K562 (cell line): ENCODE measurements at regions not wholly inside any gene's neighbourhood (a gene's known extent, or its start where the extent isn't known, plus 50 kb on each side); places are given as distances from the start of the nearest gene placed in this dataset.
"Not testable (repeated sequence)": the region's sequence is repeated elsewhere in the genome, so short reads cannot be mapped to it uniquely, and the experiment has no call there.

ENCODE experiments used
- ATAC-seq: fragments of 200-7000 bp; cut with Tn5 transposase; 3 replicates; pipeline ENCODE4 v1.9.1; 2020; ENCODE audit warnings: moderate library complexity
- BruUV-seq: library from RNA; stranded (reverse); fragments of 400-500 nt; replicated peaks from 2 replicates; lab custom pipeline; 2021; lab: Mats Ljungman, UMichigan
- CTCF ChIA-PET: fragments of 300-600 bp; formaldehyde crosslinking; extraction: SDS; loops from one replicate; lab custom pipeline; 2021; ENCODE audit warnings: low intra/inter-chr PET ratio; lab: Yijun Ruan, JAX
- POLR2A ChIA-PET: fragments of 300-600, 350-650 bp; sonication (Branson Sonifier 250); formaldehyde crosslinking; extraction: SDS; loops from one replicate; lab custom pipeline; 2021; ENCODE audit warnings: antibody characterized with exemption, inconsistent platforms; lab: Yijun Ruan, JAX
- DNase-seq, 4 experiments: peaks; one replicate each; pipeline versions ENCODE4 v3.0.0 to v3.0.0-alpha.2; 2011 to 2018; ENCODE audit warnings: low spot score in 3 of 4, mixed read lengths in 3 of 4; ENCODE audit errors: extremely low read depth in 1 of 4
- FAIRE-seq: peaks from 2 replicates; lab custom pipeline; 2011; peaks lifted over from hg19 to GRCh38; lab: Jason Lieb, UNC
- H2AFZ ChIP-seq: 2 replicates; pipeline ENCODE4 v1.6.0; 2011; ENCODE audit warnings: low read depth, low read length, control low read depth, inconsistent platforms
- H3K27ac ChIP-seq: fragments of 200-600 bp; 3 replicates; pipeline ENCODE4 v1.8.0; 2011; ENCODE audit warnings: low read depth, mild to moderate bottlenecking, control low read depth, inconsistent platforms, low read length, moderate library complexity, mixed read lengths; ENCODE audit errors: extremely low read depth
- H3K27me3 ChIP-seq, 2 experiments: fragments of 300-600 bp in 1 of 2; 2 replicates in 1 of 2; 3 replicates in 1 of 2; pipeline versions ENCODE4 v1.6.0 to v1.8.0; 2011; ENCODE audit warnings: inconsistent platforms in 2 of 2, low read length in 2 of 2, mild to moderate bottlenecking in 1 of 2, mixed read lengths in 1 of 2, moderate library complexity in 1 of 2; ENCODE audit not compliant: control insufficient read depth in 2 of 2, insufficient read depth in 2 of 2
- H3K36me3 ChIP-seq: fragments of 300-600 bp; 3 replicates; pipeline ENCODE4 v1.8.0; 2011; ENCODE audit warnings: mild to moderate bottlenecking, low read length, inconsistent platforms; ENCODE audit not compliant: control insufficient read depth, insufficient read depth
- H3K4me1 ChIP-seq, 2 experiments: fragments of 200-600 bp in 1 of 2; replicated peaks in 1 of 2; 2 replicates in 1 of 2; 3 replicates in 1 of 2; pipeline versions ENCODE4 v1.5.1 to v1.8.0; 2011; ENCODE audit warnings: inconsistent platforms in 2 of 2, low read length in 2 of 2, mild to moderate bottlenecking in 1 of 2, mixed read lengths in 1 of 2, moderate library complexity in 1 of 2; ENCODE audit not compliant: control insufficient read depth in 2 of 2, insufficient read depth in 2 of 2
- H3K4me2 ChIP-seq: 2 replicates; pipeline ENCODE4 v1.6.1; 2011; ENCODE audit warnings: low read length, control low read depth, inconsistent platforms, mixed read lengths; ENCODE audit not compliant: insufficient read depth
- H3K4me3 ChIP-seq: fragments of 200-600 bp; sonication (generic), shearing (Covaris generic); 2 replicates; pipeline ENCODE4 v1.5.1; 2016; ENCODE audit warnings: control low read depth, inconsistent platforms
- H3K79me2 ChIP-seq: fragments of 200-600 bp; 3 replicates; pipeline ENCODE4 v1.8.0; 2011; ENCODE audit warnings: low read length, inconsistent platforms; ENCODE audit not compliant: control insufficient read depth, insufficient read depth
- H3K9ac ChIP-seq, 2 experiments: 2 replicates each; pipeline versions ENCODE4 v1.6.0 to v1.6.1; 2011; ENCODE audit warnings: low read depth in 2 of 2, low read length in 2 of 2, control low read depth in 1 of 2, inconsistent platforms in 1 of 2, mild to moderate bottlenecking in 1 of 2, mixed read lengths in 1 of 2; ENCODE audit not compliant: insufficient read depth in 1 of 2
- H3K9me1 ChIP-seq: one replicate; pipeline ENCODE4 v1.6.0; 2011; ENCODE audit warnings: inconsistent platforms, mild to moderate bottlenecking, low read length, moderate library complexity; ENCODE audit not compliant: control insufficient read depth, insufficient read depth
- H3K9me3 ChIP-seq: replicated peaks from 2 replicates; pipeline ENCODE4 v1.5.1; 2011; ENCODE audit warnings: low read depth, low read length, inconsistent platforms; ENCODE audit not compliant: control insufficient read depth, insufficient read depth
- H4K20me1 ChIP-seq: replicated peaks from 2 replicates; pipeline ENCODE4 v1.6.1; 2011; ENCODE audit warnings: low read length, inconsistent platforms, mixed read lengths; ENCODE audit not compliant: control insufficient read depth, insufficient read depth
- WGBS: fragments of 100-300 bp; shearing (Covaris generic); methylation state at CpG from one replicate; pipeline ENCODE4 v1.1.6; 2016; ENCODE audit warnings: low coverage, mixed read lengths; ENCODE audit not compliant: insufficient coverage; ENCODE audit errors: missing lambda C conversion rate; 5-methylcytosine and 5-hydroxymethylcytosine counted together
- in situ Hi-C: fragments of 300-500 bp; cut with MboI; formaldehyde crosslinking; loops from 4 replicates; pipeline ENCODE4 v1.15.0; 2018; ENCODE audit warnings: inconsistent platforms, mixed read lengths
- intact Hi-C: fragments of 100-400 bp; cut with micrococcal nuclease; formaldehyde crosslinking; loops from 2 replicates; pipeline ENCODE4 v1.14.2; 2022

DNA sequence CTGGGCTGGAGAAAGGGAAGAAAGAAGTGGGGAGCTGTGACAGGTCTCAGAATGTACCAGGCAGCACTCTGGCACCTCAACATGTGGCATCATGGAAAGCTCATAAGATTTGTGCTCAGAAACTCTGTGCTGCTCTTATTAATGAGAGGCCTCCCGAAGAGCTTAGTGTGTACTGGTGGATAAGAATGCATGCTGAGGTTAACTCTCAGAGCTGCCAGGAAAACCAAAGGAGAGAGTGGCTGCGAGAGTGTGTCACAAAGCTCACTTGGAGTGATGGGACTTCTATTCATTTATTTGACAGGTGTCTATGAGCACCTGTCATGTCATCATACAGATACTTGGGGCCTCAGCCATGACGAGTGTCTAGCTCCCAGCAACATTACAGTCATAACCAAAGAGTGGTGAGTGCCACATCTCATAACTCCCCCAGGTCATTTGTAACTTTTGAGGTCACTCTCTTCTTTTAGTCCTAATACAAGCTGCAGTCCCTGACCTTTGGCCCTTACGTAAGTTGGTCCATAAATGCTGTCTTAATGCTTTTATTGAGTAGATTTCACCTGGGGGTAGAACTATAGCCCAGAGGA lies 131.9 kb downstream of the TRIM43 start:
- H2AFZ ChIP-seq, H3K9ac ChIP-seq, H3K4me3 ChIP-seq, ATAC-seq, BruUV-seq, H3K36me3 ChIP-seq, H3K27me3 ChIP-seq, H4K20me1 ChIP-seq, DNase-seq, H3K79me2 ChIP-seq, CTCF ChIA-PET, H3K27ac ChIP-seq, H3K4me2 ChIP-seq, H3K9me3 ChIP-seq, in situ Hi-C loops, H3K4me1 ChIP-seq, FAIRE-seq, H3K9me1 ChIP-seq: not testable (repeated sequence)
- WGBS: 2% methylated on average over 4 of the region's 4 CpGs
- intact Hi-C loops: loop anchor here (10.0 kb wide), 1 partner anchor 339 kb away; no protein-coding TSS in a partner anchor
- POLR2A ChIA-PET: interaction anchor here (1.1 kb wide), 1 partner anchor 321 kb away, joined by 4 read pairs; the partner anchor contains the start of gene FAHD2A

DNA sequence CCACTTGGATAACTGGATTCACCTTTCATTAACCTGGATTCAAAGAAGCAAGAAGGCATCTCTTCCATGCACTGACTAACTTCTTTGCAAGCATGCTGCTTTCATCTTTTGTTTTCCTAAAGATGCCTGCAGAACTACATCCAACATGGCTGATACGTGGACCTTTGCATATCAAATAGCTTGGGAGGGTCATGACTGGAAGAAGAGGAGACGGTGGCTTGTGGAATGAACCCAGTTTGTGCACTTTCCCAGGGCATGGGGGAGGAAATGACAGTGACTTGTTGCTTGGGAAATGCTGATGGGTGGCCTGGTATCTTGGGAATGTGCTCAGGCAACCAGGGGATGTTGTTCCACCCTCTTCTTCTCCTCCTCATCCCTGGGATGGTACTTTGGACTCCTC lies 133.4 kb downstream of the TRIM43 start:
- ATAC-seq, BruUV-seq: not testable (repeated sequence)
- intact Hi-C loops: loop anchor here (10.0 kb wide), 1 partner anchor 340 kb away; no protein-coding TSS in a partner anchor

GRCh38 chr2:95725677-95726076 lies 133.9 kb downstream of the TRIM43 start:
- H3K36me3 ChIP-seq, H3K27ac ChIP-seq, H3K9me1 ChIP-seq, H2AFZ ChIP-seq, FAIRE-seq, H3K9ac ChIP-seq, POLR2A ChIA-PET, BruUV-seq, H3K79me2 ChIP-seq, H3K27me3 ChIP-seq, DNase-seq, CTCF ChIA-PET, ATAC-seq, H3K4me3 ChIP-seq, H3K4me2 ChIP-seq, H3K4me1 ChIP-seq, H4K20me1 ChIP-seq, in situ Hi-C loops, H3K9me3 ChIP-seq: not testable (repeated sequence)
- 0% methylated on average over 1 of the region's 1 CpG for WGBS
- intact Hi-C loops: loop anchor here (10.0 kb wide), 1 partner anchor 341 kb away; no protein-coding TSS in a partner anchor

More for the DNA sequence above, 133.4 kb downstream of the TRIM43 start:
- H2AFZ ChIP-seq, H3K4me2 ChIP-seq, H3K4me3 ChIP-seq, H3K9me1 ChIP-seq, H3K27me3 ChIP-seq, DNase-seq, H3K9me3 ChIP-seq, H3K79me2 ChIP-seq, CTCF ChIA-PET, FAIRE-seq, in situ Hi-C loops, H3K4me1 ChIP-seq, POLR2A ChIA-PET, H3K36me3 ChIP-seq, H4K20me1 ChIP-seq, H3K9ac ChIP-seq, H3K27ac ChIP-seq: not testable (repeated sequence)
- WGBS: 0% methylated on average over 2 of the region's 2 CpGs

GRCh38 chr2:95727420-95727819 lies 135.6 kb downstream of the TRIM43 start:
- H3K9ac ChIP-seq, BruUV-seq, in situ Hi-C loops, H3K4me1 ChIP-seq, H3K79me2 ChIP-seq, POLR2A ChIA-PET, H4K20me1 ChIP-seq, H3K36me3 ChIP-seq, H3K9me3 ChIP-seq, ATAC-seq, H3K4me3 ChIP-seq, FAIRE-seq, H3K27ac ChIP-seq, H2AFZ ChIP-seq, H3K4me2 ChIP-seq, H3K27me3 ChIP-seq, H3K9me1 ChIP-seq, DNase-seq, CTCF ChIA-PET: not testable (repeated sequence)
- intact Hi-C loops: loop anchor here (10.0 kb wide), 1 partner anchor 343 kb away; no protein-coding TSS in a partner anchor
- WGBS: 0% methylated on average over 4 of the region's 5 CpGs
